ENCODE measurements at regions not wholly inside any gene's neighbourhood (a gene's known extent, or its start where the extent isn't known, plus 50 kb on each side); places are given as distances from the start of the nearest gene placed in this dataset.

GRCh38 chr15:23998056-23998455 lies 311.0 kb upstream of the NDN start:
- TF ChIP-seq CTCF (IDR thresholded peaks at IDR 0.05): no peak
- TF ChIP-seq POLR2AphosphoS5 (IDR thresholded peaks at IDR 0.05): no peak

Data from breast epithelium (tissue), 3 donors.